HG03175 (cell line): ENCODE measurements at regions not wholly inside any gene's neighbourhood (a gene's known extent, or its start where the extent isn't known, plus 50 kb on each side); places are given as distances from the start of the nearest gene placed in this dataset.

Source experiments
- ATAC-seq: cut with Tn5 transposase; IDR thresholded peaks from one replicate; pipeline ENCODE4 v1.9.1; 2021; ENCODE audit warnings: mild to moderate bottlenecking, moderate library complexity; ENCODE audit not compliant: unreplicated experiment

DNA sequence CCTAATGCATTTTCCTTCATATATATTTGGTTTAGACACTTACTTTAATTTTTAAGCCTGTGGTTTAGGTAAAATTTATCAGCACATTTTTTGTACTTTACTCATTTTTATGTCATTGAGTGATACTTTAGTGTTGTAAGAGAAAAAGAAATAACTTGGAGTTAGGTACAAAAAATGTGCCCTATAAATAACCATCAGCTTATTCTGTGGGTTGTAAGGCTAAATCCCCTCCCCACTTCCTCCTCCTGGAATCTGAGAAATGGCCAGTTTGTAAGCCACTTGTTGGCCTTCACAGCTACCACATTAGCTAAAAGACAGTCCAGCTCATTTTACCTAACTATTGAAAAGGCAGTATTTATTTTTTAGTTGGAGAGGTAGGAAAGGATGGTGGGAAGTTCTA lies 576.3 kb downstream of the PKHD1 start:
- ATAC-seq: no peak

DNA sequence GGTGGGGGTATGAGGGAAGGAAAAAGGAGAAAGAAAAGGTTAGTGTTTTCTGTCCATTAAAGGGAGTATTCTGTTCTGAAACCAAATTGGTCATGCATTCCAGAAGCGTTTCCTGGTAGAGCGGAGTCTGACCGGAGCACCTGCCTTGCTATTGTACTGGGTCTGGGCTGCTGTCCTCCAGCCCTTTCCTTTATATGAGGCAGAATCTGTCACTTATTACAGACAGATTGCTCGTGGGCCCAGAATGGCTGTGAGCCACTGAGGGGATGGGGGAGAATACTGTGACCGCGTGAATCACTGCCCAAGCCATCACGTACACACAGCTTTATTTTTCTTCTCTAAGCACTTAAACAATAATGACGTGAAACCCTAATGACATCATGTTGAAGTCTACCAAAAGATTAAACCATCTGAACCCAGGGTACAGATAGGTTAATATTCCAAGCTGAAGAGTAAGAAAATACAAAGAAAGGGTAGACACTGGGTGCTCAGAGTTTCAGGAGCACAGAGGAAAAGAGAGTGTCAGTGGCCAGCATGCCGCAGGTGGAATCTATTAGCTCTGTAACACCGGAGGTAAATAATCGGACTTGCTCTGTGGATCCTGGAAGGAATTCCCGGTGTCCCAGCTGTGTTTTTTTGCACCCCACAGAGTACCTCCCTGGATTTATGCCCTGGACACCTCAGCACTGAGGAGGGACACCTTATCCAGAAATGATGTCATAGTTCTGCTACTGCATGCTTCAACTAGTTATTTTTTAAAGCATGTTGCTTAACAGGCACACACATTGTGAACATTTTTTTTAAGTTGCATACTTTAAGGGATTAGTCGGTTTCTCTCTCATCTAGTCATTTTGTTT lies 573.3 kb downstream of the PKHD1 start:
- ATAC-seq: no peak

DNA sequence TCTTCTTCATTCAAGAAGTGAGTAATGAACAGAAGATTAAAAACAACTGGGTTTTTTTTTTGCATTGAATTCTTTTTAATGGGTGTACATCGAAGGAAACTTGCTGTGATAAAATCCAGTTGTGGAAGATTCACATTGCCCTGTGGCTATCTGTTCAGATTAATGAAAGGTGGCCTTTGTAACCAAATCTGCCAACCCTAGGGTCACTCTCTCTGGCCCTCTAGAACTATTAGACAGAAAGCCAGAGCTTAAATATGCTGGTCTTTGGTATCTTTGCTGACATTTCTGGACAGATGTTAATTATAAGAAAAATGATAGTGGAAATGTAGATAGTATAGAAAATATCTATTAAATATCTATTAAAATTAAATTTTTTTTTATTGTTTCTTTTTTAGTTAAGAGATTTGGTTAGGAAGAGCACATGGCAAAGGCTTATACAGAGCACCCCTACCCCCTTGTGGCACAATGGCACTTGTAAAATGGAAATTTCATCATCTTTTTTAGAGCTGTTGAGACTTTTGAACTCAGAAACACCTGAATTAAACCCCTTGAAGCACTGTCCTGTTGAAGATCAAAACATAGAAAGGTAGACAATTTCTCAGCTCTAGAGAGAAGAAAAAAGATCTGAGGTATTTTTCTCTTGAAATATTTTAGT lies 572.5 kb downstream of the PKHD1 start:
- ATAC-seq: no peak

DNA sequence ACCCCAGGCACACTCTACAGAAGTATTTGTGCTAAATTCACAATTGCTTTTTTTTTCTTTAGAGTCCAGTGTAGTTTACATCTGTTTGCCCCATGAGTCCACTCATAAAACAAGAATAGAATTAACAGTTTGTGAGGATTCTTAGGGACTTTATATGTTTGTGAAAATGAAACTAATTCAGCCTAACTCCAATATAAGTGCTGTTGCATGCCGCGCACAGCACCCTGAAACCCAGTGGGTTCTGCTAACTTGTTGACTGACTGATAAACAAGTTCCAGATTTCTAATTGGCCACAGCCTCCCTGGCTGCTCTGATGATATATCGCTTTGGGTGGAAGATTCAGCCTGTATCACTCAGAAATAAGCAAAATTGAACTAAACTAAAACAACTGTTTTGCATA lies 561.4 kb downstream of the PKHD1 start:
- no peak for ATAC-seq

DNA sequence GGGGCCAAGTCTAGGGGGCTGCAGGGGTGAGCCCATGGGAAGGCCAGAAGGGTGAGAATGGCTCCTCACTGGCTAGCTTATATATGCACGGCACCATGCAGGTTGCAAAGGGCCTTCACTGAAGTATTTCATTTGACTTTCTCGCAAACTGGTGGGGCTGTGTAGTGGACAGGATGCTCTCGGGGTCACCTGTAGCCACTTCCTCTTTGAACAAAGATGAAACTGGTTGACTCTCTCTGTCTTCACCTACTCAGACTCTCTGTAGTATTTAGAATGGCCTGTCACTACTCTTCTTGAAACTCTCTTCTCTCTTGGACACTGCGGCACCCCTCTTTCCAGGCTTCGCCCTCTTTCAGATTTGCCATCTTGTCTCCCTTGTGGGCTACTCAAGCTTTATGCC lies 560.5 kb downstream of the PKHD1 start:
- ATAC-seq: peak; percentile 43

DNA sequence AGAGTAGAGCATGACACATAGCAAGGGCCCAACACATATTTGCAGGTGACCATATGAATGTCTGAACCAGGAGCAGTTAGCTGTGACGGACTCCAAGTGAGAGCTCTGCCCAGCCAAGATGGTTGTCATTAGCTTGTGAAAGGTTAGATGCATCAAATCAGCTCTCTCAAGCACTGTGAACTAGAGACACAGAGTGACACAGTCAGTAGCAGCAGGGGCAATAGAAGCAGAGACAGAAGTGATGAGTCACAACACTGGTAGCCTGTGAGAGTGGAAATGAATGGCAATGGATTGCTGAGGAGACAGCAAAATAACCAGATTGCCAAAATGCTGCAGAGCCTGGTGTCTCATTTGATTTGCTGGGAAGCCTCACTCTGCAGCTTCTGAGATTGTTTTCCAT lies 558.9 kb downstream of the PKHD1 start:
- no peak for ATAC-seq

DNA sequence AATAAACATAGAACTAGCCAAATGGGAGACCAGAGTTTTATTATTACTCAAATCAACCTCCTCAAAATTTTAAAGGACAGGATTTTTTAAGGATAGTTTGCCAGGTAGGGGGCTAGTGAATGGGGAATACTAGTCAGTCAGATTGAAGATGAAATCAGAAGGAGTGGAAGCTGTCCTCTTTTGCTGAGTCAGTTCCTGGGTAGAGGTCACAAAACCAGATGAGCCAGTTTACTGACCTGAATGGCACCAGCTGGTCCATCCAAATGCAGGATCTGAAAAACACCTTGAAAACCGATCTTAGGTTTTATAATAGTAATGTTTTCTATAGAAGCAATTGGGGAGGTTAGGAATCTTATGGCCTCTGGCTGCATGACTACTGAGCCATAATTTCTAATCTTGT lies 558.2 kb downstream of the PKHD1 start:
- ATAC-seq: no peak

DNA sequence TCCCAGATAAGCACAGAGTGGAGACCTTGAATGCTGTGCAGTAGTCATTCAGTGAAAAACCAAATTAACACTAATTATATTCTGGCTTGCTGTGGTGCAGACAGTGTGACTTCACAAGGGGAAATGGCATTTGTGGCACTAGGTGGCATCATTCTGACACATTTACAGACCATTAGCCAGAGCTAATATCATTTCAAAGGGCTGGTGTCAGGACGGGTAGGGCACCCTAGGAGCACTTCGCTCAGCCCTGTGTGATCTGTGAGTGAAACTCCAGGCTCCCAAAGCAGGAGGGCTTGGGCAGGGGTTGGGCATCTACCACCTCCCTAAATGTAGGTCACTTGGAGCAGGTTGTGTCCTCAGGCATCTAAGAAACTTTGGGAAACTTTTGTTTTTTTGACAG lies 555.8 kb downstream of the PKHD1 start:
- ATAC-seq: no peak

DNA sequence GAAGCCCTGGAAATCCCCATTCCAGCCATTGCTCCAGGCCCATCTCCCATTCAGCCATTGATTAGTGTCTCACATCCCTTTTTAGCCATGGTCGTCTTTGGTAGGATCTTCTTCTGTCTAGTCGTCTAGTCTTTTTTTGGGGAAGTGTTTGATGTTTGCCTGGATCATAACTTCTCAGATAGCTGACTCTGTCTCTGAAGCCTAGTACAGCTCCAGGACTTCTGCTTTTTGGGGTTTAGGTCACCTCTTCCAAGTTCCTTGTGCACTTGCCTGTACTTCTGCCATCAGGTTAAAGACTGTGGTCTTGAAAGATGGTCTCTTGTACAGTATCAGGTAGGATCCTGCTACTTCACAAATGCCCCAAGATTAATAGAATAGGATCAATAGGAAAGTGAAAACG lies 553.5 kb downstream of the PKHD1 start:
- no peak for ATAC-seq

DNA sequence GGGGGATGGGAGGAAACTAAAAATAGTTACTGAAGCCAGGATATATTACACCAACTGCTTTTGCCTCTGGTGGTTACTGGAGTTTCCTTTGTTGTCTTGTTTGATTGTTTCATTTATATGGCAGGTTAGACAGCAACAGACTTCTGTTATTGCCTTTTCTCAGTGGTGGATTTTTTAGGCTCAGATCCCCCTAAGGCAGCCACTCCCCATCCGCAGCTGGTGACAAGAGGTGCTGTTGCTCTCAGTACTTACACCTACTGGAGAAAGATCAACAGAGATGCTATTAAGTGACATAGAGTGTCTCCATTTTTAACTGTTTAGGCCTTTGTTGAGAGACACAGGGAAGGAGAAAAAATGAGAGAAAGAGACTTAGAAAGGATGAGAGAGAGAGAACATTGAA lies 552.1 kb downstream of the PKHD1 start:
- ATAC-seq: no peak

DNA sequence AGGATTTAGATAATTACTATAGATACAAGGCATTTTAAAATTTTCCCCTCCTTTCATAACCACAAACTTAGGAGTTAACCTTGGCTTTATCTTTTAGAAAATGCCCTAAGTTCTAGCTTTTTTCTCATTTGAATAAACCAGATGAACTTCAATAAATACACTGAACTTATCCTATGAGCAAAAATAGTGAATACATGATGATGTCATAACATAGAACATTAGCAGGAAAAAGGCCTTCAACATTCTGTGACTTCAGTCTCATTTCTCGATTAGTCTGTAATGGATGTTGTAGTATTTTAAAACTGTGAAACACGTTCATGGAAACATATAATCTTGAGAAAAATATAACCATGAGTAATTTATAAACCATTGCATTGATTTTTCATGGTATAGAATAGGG lies 550.7 kb downstream of the PKHD1 start:
- ATAC-seq: no peak

DNA sequence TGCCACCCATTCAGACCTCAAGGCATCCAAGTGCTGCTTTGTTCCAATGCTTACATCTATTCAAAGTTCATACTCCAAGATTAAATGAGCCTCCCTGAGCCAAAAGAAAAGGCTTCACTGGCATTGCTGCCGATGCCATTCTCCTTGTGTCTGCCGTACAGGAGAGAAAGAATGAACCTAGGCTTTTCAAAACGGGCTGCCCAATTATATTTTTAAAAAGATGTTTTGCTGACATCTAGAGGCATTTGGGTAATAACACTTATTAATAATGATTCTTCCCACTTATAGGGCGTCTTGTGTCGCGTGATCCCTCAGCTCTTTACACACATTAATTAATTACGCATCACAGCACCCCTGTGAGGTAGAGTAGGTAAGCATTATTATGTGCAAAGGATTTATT lies 545.6 kb downstream of the PKHD1 start:
- no peak for ATAC-seq

DNA sequence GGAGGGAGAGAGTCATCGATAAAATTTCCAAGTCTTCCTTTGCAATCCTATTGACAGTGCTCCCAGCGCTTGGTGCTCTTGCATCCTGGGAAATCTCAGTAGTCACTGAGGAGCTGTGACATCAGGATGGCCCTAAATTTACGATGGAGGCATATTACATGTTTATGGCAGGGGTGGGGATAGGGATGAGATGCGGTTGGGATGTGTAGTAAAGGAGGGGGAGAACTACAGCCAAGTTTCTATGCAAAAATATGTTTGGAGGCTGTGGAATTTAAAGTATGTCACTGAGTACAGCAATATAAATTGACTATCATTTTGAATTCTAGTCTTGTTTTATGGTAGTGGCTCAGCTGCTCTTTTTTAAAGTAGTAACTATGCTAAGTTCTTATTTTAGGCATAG lies 544.9 kb downstream of the PKHD1 start:
- no peak for ATAC-seq

DNA sequence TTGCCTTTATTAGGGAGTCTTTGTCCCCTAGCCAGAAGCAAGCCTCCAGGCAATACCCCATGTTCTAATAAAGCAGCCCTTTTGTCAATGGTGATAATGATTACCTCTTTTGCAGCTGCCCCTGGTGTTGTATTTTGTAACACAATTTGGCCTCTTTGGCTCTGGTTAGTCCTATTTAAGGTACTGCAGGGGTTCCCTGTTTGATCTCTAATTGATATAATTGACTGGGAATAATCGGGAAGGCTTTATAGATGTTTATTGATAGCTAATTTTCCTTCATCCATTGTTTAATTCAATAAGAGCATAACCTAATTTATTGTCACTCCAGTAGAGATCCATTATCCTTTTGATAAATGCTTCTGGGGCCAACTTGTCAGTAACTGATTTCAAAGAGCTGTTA lies 537.2 kb downstream of the PKHD1 start:
- ATAC-seq: no peak

DNA sequence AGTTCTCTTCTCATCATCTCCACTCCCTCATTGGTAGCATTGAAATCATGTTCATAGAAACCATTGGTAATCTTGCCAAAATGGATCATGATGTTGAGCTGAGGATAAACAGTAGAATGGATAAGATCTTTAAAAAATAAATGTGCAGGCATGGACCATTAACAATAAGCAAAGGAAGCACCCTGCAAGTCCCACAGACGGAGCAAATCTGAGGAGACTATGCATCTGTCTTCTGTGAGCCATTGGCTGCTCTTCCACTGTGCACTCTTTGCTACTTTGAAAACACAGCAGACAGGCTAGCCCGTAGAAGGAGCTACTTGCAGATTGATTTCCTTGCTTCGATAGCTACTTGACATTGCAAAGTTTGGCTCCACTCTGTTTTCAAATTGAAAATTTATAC lies 535.0 kb downstream of the PKHD1 start:
- no peak for ATAC-seq

DNA sequence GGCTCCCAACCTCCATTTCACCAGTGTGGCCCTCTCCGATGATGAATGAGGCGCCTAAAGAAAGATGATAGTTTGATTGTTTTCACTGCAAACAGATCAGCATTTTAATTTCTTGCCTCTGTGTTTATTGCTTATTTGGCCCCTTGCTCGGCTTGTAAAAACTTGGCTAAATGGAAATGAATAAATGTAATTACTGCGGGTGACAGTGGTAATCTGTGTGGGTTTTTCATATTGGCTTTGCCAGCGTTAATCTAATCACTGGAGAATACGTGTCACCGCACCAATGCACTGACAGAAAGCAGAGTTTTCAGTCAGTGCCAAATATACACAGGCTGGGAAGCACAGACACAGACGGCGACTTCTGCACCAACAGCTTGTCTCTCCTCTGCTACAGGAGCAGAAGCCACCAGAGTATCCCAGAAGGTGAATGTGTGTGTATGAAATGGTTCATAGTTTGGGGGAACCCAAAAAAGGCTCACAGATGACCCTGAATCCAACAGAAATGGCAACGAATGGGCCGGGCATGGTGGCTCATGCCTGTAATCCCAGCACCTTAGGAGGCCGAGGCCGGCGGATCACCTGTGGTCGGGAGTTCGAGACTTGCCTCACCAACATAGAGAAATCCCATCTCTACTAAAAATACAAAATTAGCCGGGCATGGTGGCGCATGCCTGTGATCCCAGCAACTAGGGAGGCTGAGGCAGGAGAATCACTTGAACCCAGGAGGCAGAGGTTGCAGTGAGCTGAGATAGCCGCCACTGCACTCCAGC lies 534.0 kb downstream of the PKHD1 start:
- ATAC-seq: no peak

DNA sequence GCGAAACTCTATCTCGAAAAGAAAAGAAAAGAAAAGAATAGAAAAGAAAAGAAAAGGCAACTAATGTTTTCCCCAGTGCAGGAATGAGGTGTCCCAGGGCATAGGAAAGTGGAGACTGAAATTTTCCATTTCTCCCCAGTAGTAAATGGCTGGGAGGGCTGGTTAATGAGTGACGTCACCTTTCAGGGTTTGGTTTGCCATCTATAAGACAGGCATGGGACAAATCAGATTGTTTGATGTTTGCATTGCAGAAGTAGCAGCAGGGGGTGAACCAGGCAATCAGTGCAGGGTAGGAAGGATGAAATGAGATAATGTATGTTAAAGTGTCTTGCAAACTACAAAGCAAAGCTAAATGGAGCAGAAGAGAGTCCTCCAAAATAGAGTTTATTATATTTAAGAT lies 533.4 kb downstream of the PKHD1 start:
- ATAC-seq: no peak

DNA sequence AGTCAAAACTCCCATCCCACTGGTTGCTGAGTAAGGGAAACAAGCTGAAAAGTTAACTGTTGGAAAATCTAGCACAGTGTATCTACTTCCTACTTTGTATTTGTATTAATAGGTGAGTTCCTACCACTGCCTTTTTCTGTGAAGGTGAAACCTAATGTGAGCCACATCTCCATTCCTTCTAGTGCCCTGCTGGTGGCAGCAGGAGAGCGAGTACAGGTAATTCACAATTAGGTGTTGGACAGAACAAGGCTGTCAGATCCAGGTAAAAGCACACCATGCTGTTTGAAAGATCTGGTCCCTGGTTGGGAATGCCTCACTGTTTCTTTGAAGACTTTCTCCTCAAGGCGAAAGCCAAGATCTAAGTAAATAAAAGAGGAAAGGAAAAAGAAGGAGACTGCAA lies 528.4 kb downstream of the PKHD1 start:
- no peak for ATAC-seq

DNA sequence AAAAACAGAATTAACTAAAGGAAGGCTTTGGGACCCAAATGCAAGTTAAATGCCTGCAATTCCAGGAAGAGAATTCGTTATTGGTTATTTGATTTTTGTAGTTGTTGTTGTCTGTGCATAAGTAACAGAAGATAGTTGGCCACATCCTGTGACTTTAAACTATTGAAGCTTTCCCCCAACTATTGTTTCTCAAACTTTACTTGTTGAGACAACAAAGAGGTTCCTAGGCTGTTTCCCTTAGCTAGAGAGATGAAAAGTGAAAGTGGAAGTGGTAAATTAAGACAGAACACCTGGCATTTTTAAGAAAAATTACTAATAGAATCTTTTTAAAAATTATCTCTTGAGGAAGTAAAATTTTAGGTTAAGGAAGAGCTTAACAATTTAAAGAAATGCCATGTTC lies 525.2 kb downstream of the PKHD1 start:
- ATAC-seq: peak; percentile 87
